ENCODE measurements at regions not wholly inside any gene's neighbourhood (a gene's known extent, or its start where the extent isn't known, plus 50 kb on each side); places are given as distances from the start of the nearest gene placed in this dataset.
A peak's percentile ranks its signal among the peaks of the same experiment; 100 is the strongest.
"Not testable (repeated sequence)": the region's sequence is repeated elsewhere in the genome, so short reads cannot be mapped to it uniquely, and the experiment has no call there.

DNA sequence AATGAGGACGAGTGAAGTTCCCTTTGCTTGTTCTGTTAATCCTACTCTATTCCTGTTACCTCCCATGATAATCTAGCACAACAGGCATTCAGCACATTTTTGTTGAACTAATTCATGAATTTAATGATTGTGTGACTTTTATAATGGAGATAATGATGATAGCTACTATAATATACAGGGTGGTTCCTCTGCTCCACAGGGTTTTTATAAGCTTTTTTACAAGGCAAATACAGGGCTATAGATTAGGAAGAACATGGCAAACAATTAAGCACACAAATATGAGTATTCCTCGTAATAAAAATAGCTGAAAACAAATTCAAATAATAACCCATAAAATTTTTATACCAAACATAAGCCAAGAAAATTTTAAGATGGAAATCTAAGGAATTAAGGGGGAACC lies 145.6 kb upstream of the TMTC1 start:
- no peak for DNase-seq

DNA sequence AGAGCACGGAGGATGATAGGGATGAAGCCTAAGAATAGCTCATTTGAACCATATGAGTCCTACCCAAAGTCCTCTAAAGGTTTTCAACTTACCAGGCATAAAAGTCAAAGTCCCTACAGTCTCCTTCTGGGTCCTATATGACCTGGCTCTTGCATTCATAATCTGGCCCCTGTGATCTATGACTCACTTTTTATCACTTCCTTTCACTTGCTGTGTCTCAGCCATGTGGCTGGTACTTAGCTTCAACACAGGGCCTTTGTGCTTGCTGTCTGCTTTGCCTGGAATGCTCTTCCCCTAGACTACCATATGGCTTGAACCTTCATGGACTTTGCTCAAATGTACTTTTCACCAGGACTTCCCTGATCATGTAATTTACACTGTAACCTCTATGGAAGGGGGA lies 137.6 kb upstream of the TMTC1 start:
- peak; percentile 89 for DNase-seq

GRCh38 chr12:29908157-29908556 lies 124.4 kb upstream of the TMTC1 start:
- no peak for DNase-seq

GRCh38 chr12:29907461-29907860 lies 123.7 kb upstream of the TMTC1 start:
- no peak for DNase-seq

- DNase-seq = no peak
Observed at GRCh38 chr12:29902043-29902442, 118.3 kb upstream of the TMTC1 start.

GRCh38 chr12:29901585-29901984 lies 117.8 kb upstream of the TMTC1 start:
- no peak for DNase-seq

DNA sequence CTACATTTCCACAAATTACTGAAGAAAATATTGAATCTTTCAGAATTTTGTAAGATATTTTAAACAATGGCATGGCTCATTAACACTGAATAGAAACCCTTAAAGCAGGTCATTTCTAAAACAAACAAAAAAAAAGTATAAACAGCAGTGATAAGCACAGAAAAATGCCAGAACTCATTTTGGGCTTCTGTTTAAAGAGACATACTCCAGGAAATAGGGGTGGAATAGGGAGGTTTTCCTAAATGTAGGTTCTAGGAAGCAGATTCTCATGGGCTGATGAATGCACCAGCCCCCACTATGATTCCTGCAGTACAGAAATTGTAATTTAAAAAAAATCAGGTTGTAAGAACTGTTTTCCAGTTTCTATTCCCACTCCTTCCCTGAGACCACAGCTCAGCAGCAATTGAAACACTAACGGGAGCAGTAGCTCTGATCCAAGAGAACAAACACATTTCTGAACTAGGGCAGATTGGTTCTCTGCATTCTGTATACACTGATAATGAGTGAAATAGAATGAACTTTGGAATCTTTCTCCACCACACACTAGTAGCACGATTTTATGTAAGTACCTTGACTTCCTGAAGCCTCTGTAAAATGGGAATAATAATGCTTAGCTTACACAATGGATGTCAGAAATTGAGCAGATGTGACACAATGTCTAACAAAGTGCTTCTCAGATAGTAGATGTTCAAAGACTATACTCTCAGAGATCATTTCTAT lies 115.6 kb upstream of the TMTC1 start:
- DNase-seq = no peak

DNA sequence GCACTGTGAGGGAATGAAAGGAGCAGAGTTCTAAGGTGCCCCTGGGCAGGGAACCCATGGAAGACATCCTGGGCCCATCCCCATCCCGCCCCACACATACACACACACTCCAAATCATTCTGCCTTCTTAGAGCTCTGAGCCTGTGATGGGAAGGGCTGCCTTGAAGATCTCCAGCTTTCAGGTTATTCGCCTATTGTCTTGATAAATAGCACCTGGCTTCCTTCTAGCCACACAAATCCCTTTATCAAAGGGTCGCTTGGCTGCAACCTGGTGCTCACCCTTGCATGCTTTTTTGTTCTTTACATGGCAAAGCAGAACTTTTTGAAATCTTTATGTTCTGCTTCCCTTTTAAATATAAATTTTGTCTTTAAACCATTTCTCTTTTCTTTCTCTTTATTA lies 112.2 kb upstream of the TMTC1 start:
- DNase-seq = no peak

DNA sequence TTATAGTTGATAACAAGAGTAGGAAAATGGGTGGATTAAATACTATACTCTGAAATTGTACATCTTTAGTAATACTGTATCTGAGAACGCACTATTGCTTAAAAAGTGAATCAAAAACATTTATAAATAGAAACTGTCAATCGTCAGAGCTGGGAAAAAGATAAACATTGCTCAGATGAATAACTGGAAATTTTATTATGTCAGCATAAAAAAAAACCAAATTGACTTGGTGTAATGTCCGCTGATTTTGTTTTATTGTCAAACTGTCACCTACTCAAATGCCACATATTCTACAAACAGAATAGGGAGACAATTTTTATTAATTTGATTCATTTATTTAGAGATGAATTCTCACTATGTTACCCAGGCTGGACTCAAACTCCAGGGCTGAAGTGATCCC lies 109.3 kb upstream of the TMTC1 start:
- DNase-seq = no peak

GRCh38 chr12:29891792-29892191 lies 108.0 kb upstream of the TMTC1 start:
- no peak for DNase-seq

- DNase-seq = peak; percentile 80
Observed at GRCh38 chr12:29889737-29890136, 106.0 kb upstream of the TMTC1 start.

DNA sequence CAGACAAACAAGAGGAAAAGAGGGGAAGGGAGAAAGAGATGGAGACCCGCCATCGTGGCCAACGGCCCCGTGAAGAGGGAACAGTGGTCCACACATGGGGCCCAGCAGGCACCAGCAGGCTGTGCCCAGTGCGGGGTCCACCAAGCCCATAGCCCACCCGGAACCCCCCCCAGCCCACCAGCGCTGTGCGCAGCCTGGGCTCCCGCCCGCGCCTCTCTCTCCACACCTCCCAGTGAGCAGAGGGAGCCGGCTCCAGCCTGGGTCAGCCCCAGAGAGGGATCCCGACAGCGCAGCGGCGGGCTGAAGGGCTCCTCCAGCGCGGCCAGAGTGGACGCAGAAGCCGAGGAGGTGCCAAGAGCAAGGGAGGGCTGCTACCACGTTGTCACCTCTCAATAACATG lies 105.0 kb upstream of the TMTC1 start:
- DNase-seq = no peak

GRCh38 chr12:29884957-29885356 lies 101.2 kb upstream of the TMTC1 start:
- not testable (repeated sequence) for DNase-seq

- no peak for DNase-seq
Observed at GRCh38 chr12:29883941-29884554, 100.3 kb upstream of the TMTC1 start.

DNA sequence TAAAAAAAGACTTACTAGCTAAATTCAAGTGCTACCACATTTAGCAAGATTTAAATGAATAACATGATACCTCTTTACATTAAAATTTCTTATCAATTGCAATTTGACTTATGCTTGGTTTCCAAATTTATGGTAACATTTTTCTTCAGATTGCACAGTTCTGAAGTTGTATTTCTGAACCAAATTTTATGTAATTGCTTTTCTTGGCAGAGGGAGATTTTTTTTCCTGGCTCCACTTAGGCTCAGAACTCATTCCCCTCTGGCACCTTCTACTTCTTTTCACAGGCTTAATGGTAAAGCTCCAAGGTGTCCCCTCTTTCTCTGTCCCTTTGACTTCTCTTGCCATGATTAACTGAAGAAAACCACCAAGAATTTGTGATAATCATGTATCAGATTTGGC lies 99.8 kb upstream of the TMTC1 start:
- no peak for DNase-seq

GRCh38 chr12:29882846-29883245 lies 99.1 kb upstream of the TMTC1 start:
- no peak for DNase-seq

GRCh38 chr12:29880987-29881386 lies 97.2 kb upstream of the TMTC1 start:
- no peak for DNase-seq

DNA sequence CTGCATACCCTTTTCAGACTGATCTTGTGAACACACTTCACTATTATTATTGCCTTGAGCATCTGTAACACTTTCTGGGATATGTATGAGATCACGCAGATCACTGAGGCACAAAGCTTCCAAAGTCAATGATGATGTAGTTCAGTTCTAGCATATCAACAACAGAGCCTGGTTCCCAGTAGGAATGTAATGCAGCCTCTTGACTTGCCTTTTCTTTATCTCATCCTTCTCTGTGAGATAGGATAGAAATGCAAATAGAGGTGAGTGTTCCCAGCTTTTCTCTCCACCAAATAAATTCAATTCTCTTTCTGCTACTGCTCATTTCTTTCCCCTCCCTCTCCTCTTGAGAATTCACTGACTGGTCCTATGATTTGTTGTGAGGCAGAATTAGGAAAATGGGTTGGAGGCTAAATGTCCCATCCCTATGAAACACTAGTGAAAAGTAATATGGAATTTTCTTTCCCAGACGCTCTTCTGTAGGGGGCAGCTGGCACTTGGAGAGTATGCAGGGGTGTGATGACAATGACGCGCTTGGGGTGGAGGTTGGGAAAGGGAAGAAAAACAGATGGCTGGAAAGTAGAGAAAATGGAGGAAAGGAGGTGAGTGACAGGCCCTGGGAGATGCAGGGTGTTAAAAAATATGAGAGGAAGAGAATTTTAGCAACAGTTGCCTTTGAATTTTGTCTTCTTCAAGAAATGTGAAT lies 96.0 kb upstream of the TMTC1 start:
- no peak for DNase-seq

GRCh38 chr12:29869946-29870345 lies 86.2 kb upstream of the TMTC1 start:
- DNase-seq = no peak

GRCh38 chr12:29867823-29868222 lies 84.1 kb upstream of the TMTC1 start:
- peak; percentile 77 for DNase-seq

DNA sequence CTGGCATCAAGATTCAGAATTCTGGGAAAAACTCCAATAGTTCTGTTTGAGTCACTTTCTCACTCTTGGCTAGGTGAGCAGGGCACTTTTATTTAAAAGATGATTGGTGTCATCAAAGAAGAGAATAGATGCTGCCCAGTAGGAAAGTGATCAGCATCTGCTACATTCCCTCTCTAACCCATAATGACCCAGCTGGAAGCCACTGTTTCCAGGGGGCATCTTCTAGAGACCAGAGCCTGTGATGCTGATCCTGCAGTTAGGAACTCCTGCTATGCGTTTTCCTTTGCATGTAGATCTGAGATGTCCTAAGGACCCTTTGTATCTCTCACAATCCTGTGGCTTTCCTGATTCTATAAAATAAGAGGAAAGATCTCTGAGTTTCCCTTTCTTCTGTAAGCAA lies 79.9 kb upstream of the TMTC1 start:
- DNase-seq = no peak

- DNase-seq = no peak
Observed at GRCh38 chr12:29858270-29858786, 74.6 kb upstream of the TMTC1 start.

GRCh38 chr12:29847246-29847645 lies 63.5 kb upstream of the TMTC1 start:
- no peak for DNase-seq

DNA sequence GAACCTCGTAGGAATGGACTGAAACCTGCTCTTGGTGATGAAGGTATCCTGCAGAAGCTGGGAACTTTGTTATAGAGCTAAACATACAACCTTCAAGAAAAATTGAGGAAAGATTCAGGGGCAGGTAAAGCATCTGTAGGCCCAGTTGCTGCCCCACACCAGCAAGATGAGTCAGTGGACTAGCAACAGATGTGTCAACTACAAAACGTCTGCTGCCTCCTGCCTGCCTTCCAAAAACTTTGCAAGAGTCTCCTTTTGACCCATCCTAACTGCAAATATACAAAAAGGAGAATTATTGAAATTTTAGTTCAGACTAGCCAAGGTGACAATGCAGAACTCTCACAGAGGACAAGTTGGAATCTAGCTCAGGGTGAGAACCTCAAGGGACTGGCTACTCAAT lies 60.9 kb upstream of the TMTC1 start:
- no peak for DNase-seq

Measured in OCI-M1 (cell line).